ENCODE measurements at regions not wholly inside any gene's neighbourhood (a gene's known extent, or its start where the extent isn't known, plus 50 kb on each side); places are given as distances from the start of the nearest gene placed in this dataset.

GRCh38 chr14:28613532-28613931, 153.1 kb upstream of the FOXG1 start:
- CTCF ChIA-PET, result no interaction called here
- Histone ChIP-seq H3K9me3 (ENCODE audit: control insufficient read depth, insufficient read depth, low read depth, low read length) (no peaks in the 10 kb centered on the region), H3K27ac (ENCODE audit: low read length) (no peak overlapping the region), H3K36me3 (ENCODE audit: control insufficient read depth, insufficient read depth, low read length) (no peaks in the 10 kb centered on the region), H3K4me3 (ENCODE audit: low read depth in 2 of 2, low read length in 2 of 2) (no peak overlapping the region), H3K27me3 (ENCODE audit: control insufficient read depth, insufficient read depth, low read length) (no peaks in the 10 kb centered on the region), H3K4me1 (ENCODE audit: control insufficient read depth, insufficient read depth, low read length) (no peaks in the 10 kb centered on the region)
- intact Hi-C loops (cut with micrococcal nuclease; ENCODE audit: unreplicated experiment) (no loop called here), in situ Hi-C loops (cut with HindIII; ENCODE audit: low pct_unique_long_range_greater_than_20kb, low sequenced_read_pairs) (no loop called here)
- DNase-seq (ENCODE audit: low read depth, low spot score) (no peak), ATAC-seq (no peak)
- POLR2A ChIA-PET, result no interaction called here
- no TSS peak for BruUV-seq (replicated peaks)
- no peak for TF ChIP-seq REST (IDR thresholded peaks at IDR 0.05; ENCODE audit: insufficient read depth in 1 of 2, low read depth in 2 of 2, low read length in 1 of 2)
- no peak for TF ChIP-seq SIN3A (IDR thresholded peaks at IDR 0.05; ENCODE audit: borderline replicate concordance, insufficient read depth, low read depth, low read length)
- no peak for TF ChIP-seq POLR2AphosphoS5 (IDR thresholded peaks at IDR 0.05; ENCODE audit: low read depth, low read length)
- TF ChIP-seq TCF7L2 (IDR thresholded peaks at IDR 0.05; ENCODE audit: low read depth, low read length), result no peak
- TF ChIP-seq CTCF (IDR thresholded peaks at IDR 0.05), result no peak

GRCh38 chr14:28626780-28627179, 139.8 kb upstream of the FOXG1 start:
- no peaks in the 10 kb centered on the region for H3K36me3 ChIP-seq (ENCODE audit: control insufficient read depth, insufficient read depth, low read length)
- ATAC-seq (no peak), DNase-seq (ENCODE audit: low read depth, low spot score) (no peak)
- no peaks in the 10 kb centered on the region for H3K4me1 ChIP-seq (ENCODE audit: control insufficient read depth, insufficient read depth, low read length)
- no peak for TF ChIP-seq SIN3A (IDR thresholded peaks at IDR 0.05; ENCODE audit: borderline replicate concordance, insufficient read depth, low read depth, low read length)
- TF ChIP-seq REST (IDR thresholded peaks at IDR 0.05; ENCODE audit: insufficient read depth in 1 of 2, low read depth in 2 of 2, low read length in 1 of 2), result no peak
- no peak for TF ChIP-seq CTCF (IDR thresholded peaks at IDR 0.05)
- no peak for TF ChIP-seq POLR2AphosphoS5 (IDR thresholded peaks at IDR 0.05; ENCODE audit: low read depth, low read length)
- TF ChIP-seq TCF7L2 (IDR thresholded peaks at IDR 0.05; ENCODE audit: low read depth, low read length), result no peak
- in situ Hi-C loops (cut with HindIII; ENCODE audit: low pct_unique_long_range_greater_than_20kb, low sequenced_read_pairs), result no loop called here
- no peaks in the 10 kb centered on the region for H3K27me3 ChIP-seq (ENCODE audit: control insufficient read depth, insufficient read depth, low read length)
- no peaks in the 10 kb centered on the region for H3K9me3 ChIP-seq (ENCODE audit: control insufficient read depth, insufficient read depth, low read depth, low read length)
- H3K27ac ChIP-seq (ENCODE audit: low read length), result no peak overlapping the region
- CTCF ChIA-PET, result no interaction called here
- BruUV-seq (replicated peaks), result no TSS peak
- intact Hi-C loops (cut with micrococcal nuclease; ENCODE audit: unreplicated experiment), result no loop called here
- POLR2A ChIA-PET, result no interaction called here
- H3K4me3 ChIP-seq (ENCODE audit: low read depth in 2 of 2, low read length in 2 of 2), result no peak overlapping the region
